Thyroid gland (tissue), 4 donors: ENCODE measurements at regions not wholly inside any gene's neighbourhood (a gene's known extent, or its start where the extent isn't known, plus 50 kb on each side); places are given as distances from the start of the nearest gene placed in this dataset.

Experiments
- DNase-seq, 2 donors: peaks; one replicate each; pipeline ENCODE4 v3.0.0-alpha.2; 2019
- H3K27ac ChIP-seq, 3 donors: fragments of 200-600 bp; sonication (generic); 1 replicate in 2 of 3; 2 replicates in 1 of 3; pipeline ENCODE4 v1.5.1; 2016 to 2019; ENCODE audit warnings: mild to moderate bottlenecking in 1 of 3, moderate library complexity in 1 of 3
- H3K27me3 ChIP-seq: fragments of 200-600 bp; sonication (generic); one replicate; pipeline ENCODE4 v1.5.1; 2019
- H3K36me3 ChIP-seq, 2 donors: fragments of 200-600 bp; sonication (generic); one replicate each; pipeline ENCODE4 v1.5.1; 2016 to 2019
- H3K4me1 ChIP-seq, 2 donors: fragments of 200-600 bp; sonication (generic); one replicate each; pipeline ENCODE4 v1.5.1; 2017 to 2019
- H3K4me3 ChIP-seq, 3 donors: fragments of 200-600 bp; sonication (generic); replicated peaks in 1 of 3; 1 replicate in 2 of 3; 2 replicates in 1 of 3; pipeline ENCODE4 v1.5.1; 2016; ENCODE audit warnings: mild to moderate bottlenecking in 1 of 3
- H3K9me3 ChIP-seq: fragments of 200-600 bp; sonication (generic); one replicate; pipeline ENCODE4 v1.5.1; 2017
- POLR2A ChIP-seq, 2 donors: fragments of 450-650 bp; IDR thresholded peaks; one replicate each; pipeline ENCODE4 v1.6.1; 2017; ENCODE audit warnings: antibody characterized with exemption in 2 of 2, mild to moderate bottlenecking in 2 of 2, moderate library complexity in 1 of 2
- WGBS, 2 donors: methylation state at CpG; one replicate each; pipeline ENCODE4 v1.1.5; 2017; 5-methylcytosine and 5-hydroxymethylcytosine counted together
- intact Hi-C: fragments of 100-400 bp; cut with DNase I; formaldehyde crosslinking; loops from one replicate; pipeline ENCODE4 v1.15.1; 2023
- TF ChIP-seq, protein P1 (sequence below), 6 experiments: fragments of 200-600 bp in 3 of 6; fragments of 450-650 bp in 3 of 6; sonication (generic) in 3 of 6; IDR thresholded peaks; one replicate each; pipeline ENCODE4 v1.5.1; 2016 to 2019; ENCODE audit warnings: antibody characterized with exemption in 6 of 6, mild to moderate bottlenecking in 2 of 6, inconsistent platforms in 1 of 6, moderate library complexity in 1 of 6

DNA sequence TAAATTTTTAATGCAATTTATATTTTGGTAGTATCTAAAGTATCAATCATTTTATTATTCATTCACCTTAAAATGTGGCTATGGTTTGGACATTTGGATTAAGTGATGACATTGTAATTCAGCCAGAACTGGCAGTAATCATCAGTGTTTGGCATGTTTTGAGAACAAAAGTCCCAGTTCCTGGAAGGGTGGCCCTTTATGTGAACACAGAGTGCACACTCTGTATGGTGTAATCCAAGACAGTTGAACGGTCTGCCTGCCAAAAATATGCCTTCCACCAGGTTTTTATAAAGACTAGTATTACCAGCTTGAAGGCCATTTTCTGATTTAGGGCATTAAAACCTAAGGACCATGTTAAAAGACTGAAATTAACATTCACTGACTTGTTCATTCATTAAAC is 448.7 kb downstream of the LTN1 start:
- no peak overlapping the region for H3K27ac ChIP-seq
- no peaks in the 10 kb centered on the region for H3K4me1 ChIP-seq
- TF ChIP-seq, protein P1, sequence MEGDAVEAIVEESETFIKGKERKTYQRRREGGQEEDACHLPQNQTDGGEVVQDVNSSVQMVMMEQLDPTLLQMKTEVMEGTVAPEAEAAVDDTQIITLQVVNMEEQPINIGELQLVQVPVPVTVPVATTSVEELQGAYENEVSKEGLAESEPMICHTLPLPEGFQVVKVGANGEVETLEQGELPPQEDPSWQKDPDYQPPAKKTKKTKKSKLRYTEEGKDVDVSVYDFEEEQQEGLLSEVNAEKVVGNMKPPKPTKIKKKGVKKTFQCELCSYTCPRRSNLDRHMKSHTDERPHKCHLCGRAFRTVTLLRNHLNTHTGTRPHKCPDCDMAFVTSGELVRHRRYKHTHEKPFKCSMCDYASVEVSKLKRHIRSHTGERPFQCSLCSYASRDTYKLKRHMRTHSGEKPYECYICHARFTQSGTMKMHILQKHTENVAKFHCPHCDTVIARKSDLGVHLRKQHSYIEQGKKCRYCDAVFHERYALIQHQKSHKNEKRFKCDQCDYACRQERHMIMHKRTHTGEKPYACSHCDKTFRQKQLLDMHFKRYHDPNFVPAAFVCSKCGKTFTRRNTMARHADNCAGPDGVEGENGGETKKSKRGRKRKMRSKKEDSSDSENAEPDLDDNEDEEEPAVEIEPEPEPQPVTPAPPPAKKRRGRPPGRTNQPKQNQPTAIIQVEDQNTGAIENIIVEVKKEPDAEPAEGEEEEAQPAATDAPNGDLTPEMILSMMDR (IDR thresholded peaks at IDR 0.05): no peak
- TF ChIP-seq POLR2A (IDR thresholded peaks at IDR 0.05): no peak
- 47 to 64% methylated on average over 1 of the region's 1 CpG for WGBS, 2 donors
- no peaks in the 10 kb centered on the region for H3K36me3 ChIP-seq
- DNase-seq: no peak
- no peaks in the 10 kb centered on the region for H3K9me3 ChIP-seq
- H3K4me3 ChIP-seq: no peak overlapping the region
- H3K27me3 ChIP-seq: no peaks in the 10 kb centered on the region
- intact Hi-C loops: no loop called here

DNA sequence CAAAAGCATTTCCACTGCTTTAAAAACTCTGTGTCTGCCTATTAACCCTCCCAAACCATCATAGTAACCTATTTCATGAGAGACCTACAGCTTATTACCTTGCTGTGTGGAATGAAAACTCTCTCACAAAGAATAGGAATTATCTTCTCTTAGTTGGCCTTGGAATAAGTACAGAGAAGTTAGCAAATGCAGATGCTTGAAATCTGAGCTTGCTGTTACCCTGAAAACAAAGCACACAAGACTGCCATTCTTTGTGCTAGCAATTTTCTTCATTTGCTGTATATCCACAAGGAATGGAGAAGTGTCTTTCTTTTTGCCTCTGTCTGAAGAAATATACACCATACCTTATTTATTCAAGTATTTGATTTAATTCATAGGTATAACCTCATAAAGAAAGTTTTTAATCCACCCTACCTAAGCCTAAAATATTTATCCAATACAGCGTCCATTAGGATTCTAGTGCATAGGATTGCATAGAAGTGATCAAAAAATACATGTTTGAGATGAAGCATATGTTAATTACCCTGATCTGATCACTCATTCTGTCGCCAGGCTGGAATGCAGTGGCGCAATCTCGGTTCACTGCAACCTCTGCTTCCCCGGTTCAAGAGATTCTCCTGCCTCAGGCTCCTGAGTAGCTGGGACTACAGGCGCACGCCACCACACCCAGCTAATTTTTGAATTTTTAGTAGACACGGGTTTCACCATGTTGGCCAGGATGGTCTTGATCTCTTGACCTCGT is 451.1 kb downstream of the LTN1 start:
- TF ChIP-seq, protein P1 (IDR thresholded peaks at IDR 0.05): no peak
- no peak for TF ChIP-seq POLR2A (IDR thresholded peaks at IDR 0.05)
- intact Hi-C loops: no loop called here
- Histone ChIP-seq H3K27me3 (no peaks in the 10 kb centered on the region), H3K4me1 (no peaks in the 10 kb centered on the region), H3K4me3 (no peak overlapping the region), H3K27ac (no peak overlapping the region), H3K9me3 (no peaks in the 10 kb centered on the region), H3K36me3 (no peaks in the 10 kb centered on the region)
- WGBS, 2 donors: 91 to 96% methylated on average over 9 of the region's 9 CpGs
- no peak for DNase-seq

DNA sequence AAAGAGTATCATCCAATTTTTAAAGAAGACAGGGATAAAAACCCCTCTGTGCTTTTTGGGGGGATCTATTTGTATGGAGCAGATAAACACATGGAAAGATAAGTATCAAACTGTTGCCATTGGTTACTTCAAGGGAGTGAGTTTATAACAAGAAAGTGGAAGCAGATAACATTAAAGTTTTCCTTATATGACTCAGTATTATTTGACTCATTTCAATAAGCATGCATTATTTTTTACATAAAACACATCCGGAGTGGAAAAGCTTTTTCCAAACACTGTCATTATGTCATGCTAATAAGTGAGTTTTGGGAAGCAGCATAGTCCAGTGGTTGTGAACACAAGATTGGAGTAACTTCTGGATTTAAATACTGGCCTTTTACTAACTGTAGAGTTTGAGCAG is 452.2 kb downstream of the LTN1 start:
- no peak for DNase-seq
- Histone ChIP-seq H3K36me3 (no peaks in the 10 kb centered on the region), H3K27ac (no peak overlapping the region), H3K4me1 (no peaks in the 10 kb centered on the region), H3K4me3 (no peak overlapping the region), H3K9me3 (no peaks in the 10 kb centered on the region), H3K27me3 (no peaks in the 10 kb centered on the region)
- intact Hi-C loops: no loop called here
- no peak for TF ChIP-seq POLR2A (IDR thresholded peaks at IDR 0.05)
- TF ChIP-seq, protein P1 (IDR thresholded peaks at IDR 0.05): no peak
- 76 to 81% methylated on average over 1 of the region's 1 CpG for WGBS, 2 donors

DNA sequence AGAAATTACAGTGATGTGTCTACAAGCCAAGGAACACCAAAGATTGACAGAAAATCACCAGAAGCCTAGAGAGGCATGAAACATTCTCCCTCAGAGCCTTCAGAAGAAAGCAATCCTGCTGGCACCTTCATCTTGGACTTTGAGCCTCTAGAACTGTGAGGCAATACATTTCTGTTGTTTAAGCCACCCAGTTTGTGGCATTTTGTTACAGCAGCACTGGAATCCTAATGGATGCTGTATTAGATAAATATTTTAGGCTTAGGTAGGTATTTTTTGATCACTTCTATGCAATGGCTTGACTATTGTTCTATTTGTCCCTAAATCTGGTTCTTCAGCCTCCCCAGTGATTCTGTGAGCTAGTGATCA is 453.1 kb downstream of the LTN1 start:
- Histone ChIP-seq H3K4me3 (no peak overlapping the region), H3K4me1 (no peaks in the 10 kb centered on the region), H3K9me3 (no peaks in the 10 kb centered on the region), H3K27me3 (no peaks in the 10 kb centered on the region), H3K27ac (no peak overlapping the region), H3K36me3 (no peaks in the 10 kb centered on the region)
- TF ChIP-seq, protein P1 (IDR thresholded peaks at IDR 0.05): no peak
- no peak for TF ChIP-seq POLR2A (IDR thresholded peaks at IDR 0.05)
- no peak for DNase-seq
- intact Hi-C loops: no loop called here

DNA sequence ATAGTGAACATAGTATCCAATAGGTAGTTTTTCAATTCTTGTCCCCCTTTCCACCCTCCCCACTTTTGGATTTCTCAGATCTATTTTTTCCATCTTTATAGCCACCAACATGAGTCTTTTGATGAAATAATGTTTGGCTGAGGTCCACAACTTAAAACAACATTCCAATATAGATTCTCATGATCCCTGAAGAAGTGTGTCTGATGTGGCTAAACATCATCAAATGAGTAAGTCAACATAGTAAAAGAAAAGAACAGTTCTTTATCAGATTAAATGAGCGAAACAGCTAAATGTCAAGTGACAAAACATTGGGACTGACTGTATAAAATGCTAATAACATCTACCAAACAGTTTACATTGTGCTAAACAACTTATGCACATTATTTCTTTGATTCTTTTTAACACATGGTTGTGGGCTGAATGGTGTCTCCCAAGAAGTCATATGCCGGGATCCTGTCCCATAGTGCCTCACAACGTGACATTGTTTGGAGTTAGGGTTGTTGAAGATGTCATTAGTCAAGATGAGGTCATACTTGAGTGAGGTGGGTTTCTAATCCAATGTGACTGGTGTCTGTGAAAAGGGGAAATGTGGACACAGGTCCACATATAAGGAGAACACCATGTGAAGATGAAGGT is 453.6 kb downstream of the LTN1 start:
- intact Hi-C loops: no loop called here
- no peaks in the 10 kb centered on the region for H3K27me3 ChIP-seq
- 86 to 87% methylated on average over 3 of the region's 3 CpGs for WGBS, 2 donors
- DNase-seq: no peak
- no peak overlapping the region for H3K4me3 ChIP-seq
- H3K27ac ChIP-seq: no peak overlapping the region
- no peaks in the 10 kb centered on the region for H3K9me3 ChIP-seq
- no peaks in the 10 kb centered on the region for H3K36me3 ChIP-seq
- no peak for TF ChIP-seq POLR2A (IDR thresholded peaks at IDR 0.05)
- TF ChIP-seq, protein P1 (IDR thresholded peaks at IDR 0.05): no peak
- H3K4me1 ChIP-seq: no peaks in the 10 kb centered on the region
